ENCODE measurements at regions not wholly inside any gene's neighbourhood (a gene's known extent, or its start where the extent isn't known, plus 50 kb on each side); places are given as distances from the start of the nearest gene placed in this dataset.

GRCh38 chr4:124290678-124291077 lies 421.9 kb downstream of the ANKRD50 start:
- H3K4me3 ChIP-seq (ENCODE audit: low read depth, low read length): no peak overlapping the region
- no peak overlapping the region for H3K27ac ChIP-seq
- TF ChIP-seq CTCF (IDR thresholded peaks at IDR 0.05; ENCODE audit: low read depth, low read length): no peak
- no peaks in the 10 kb centered on the region for H3K36me3 ChIP-seq
- no peak for DNase-seq
- H3K9me3 ChIP-seq (ENCODE audit: severe bottlenecking): peaks cover 1% of the 10 kb centered on the region
- no peaks in the 10 kb centered on the region for H3K27me3 ChIP-seq (ENCODE audit: insufficient read depth, low read depth, severe bottlenecking)

GRCh38 chr4:124295413-124295812 lies 417.1 kb downstream of the ANKRD50 start:
- H3K9me3 ChIP-seq (ENCODE audit: severe bottlenecking): no peaks in the 10 kb centered on the region
- no peaks in the 10 kb centered on the region for H3K27me3 ChIP-seq (ENCODE audit: insufficient read depth, low read depth, severe bottlenecking)
- no peak for TF ChIP-seq CTCF (IDR thresholded peaks at IDR 0.05; ENCODE audit: low read depth, low read length)
- H3K4me3 ChIP-seq (ENCODE audit: low read depth, low read length): no peak overlapping the region
- no peak for DNase-seq
- H3K36me3 ChIP-seq: no peaks in the 10 kb centered on the region
- no peak overlapping the region for H3K27ac ChIP-seq

- H3K36me3 ChIP-seq: no peaks in the 10 kb centered on the region
- no peaks in the 10 kb centered on the region for H3K27me3 ChIP-seq (ENCODE audit: insufficient read depth, low read depth, severe bottlenecking)
- no peak for DNase-seq
- H3K9me3 ChIP-seq (ENCODE audit: severe bottlenecking): no peaks in the 10 kb centered on the region
- H3K4me3 ChIP-seq (ENCODE audit: low read depth, low read length): no peak overlapping the region
- H3K27ac ChIP-seq: no peak overlapping the region
- no peak for TF ChIP-seq CTCF (IDR thresholded peaks at IDR 0.05; ENCODE audit: low read depth, low read length)
Observed at GRCh38 chr4:124304941-124305340, 407.6 kb downstream of the ANKRD50 start.

GRCh38 chr4:124306352-124306751 lies 406.2 kb downstream of the ANKRD50 start:
- TF ChIP-seq CTCF (IDR thresholded peaks at IDR 0.05; ENCODE audit: low read depth, low read length): no peak
- DNase-seq: no peak
- Histone ChIP-seq H3K27me3 (ENCODE audit: insufficient read depth, low read depth, severe bottlenecking) (no peaks in the 10 kb centered on the region), H3K4me3 (ENCODE audit: low read depth, low read length) (no peak overlapping the region), H3K27ac (no peak overlapping the region), H3K9me3 (ENCODE audit: severe bottlenecking) (no peaks in the 10 kb centered on the region), H3K36me3 (no peaks in the 10 kb centered on the region)

- H3K27me3 ChIP-seq (ENCODE audit: insufficient read depth, low read depth, severe bottlenecking): no peaks in the 10 kb centered on the region
- no peaks in the 10 kb centered on the region for H3K36me3 ChIP-seq
- no peaks in the 10 kb centered on the region for H3K9me3 ChIP-seq (ENCODE audit: severe bottlenecking)
- H3K27ac ChIP-seq: no peak overlapping the region
- no peak for DNase-seq
- TF ChIP-seq CTCF (IDR thresholded peaks at IDR 0.05; ENCODE audit: low read depth, low read length): no peak
- H3K4me3 ChIP-seq (ENCODE audit: low read depth, low read length): no peak overlapping the region
Observed at GRCh38 chr4:124307143-124307542, 405.4 kb downstream of the ANKRD50 start.

- no peak for DNase-seq
- Histone ChIP-seq H3K4me3 (ENCODE audit: low read depth, low read length) (no peak overlapping the region), H3K36me3 (no peaks in the 10 kb centered on the region), H3K27ac (no peak overlapping the region), H3K27me3 (ENCODE audit: insufficient read depth, low read depth, severe bottlenecking) (no peaks in the 10 kb centered on the region), H3K9me3 (ENCODE audit: severe bottlenecking) (no peaks in the 10 kb centered on the region)
- TF ChIP-seq CTCF (IDR thresholded peaks at IDR 0.05; ENCODE audit: low read depth, low read length): no peak
Observed at GRCh38 chr4:124318292-124318691, 394.2 kb downstream of the ANKRD50 start.
